Head of caudate nucleus (tissue), 42 donors: ENCODE measurements at regions not wholly inside any gene's neighbourhood (a gene's known extent, or its start where the extent isn't known, plus 50 kb on each side); places are given as distances from the start of the nearest gene placed in this dataset.

ENCODE experiments used
- DNase-seq, 42 donors: peaks; one replicate each; pipeline versions ENCODE4 v3.0.0 to v3.0.0-alpha.2; 2020 to 2021; ENCODE audit warnings: mixed read lengths in 7 of 42
- intact Hi-C: fragments of 100-400 bp; cut with DNase I; formaldehyde crosslinking; loops from one replicate; pipeline ENCODE4 v1.15.0; 2022

- no peak for DNase-seq
- intact Hi-C loops: no loop called here
Measured at GRCh38 chr13:24092108-24092507, 68.4 kb upstream of the SPATA13 start.

DNA sequence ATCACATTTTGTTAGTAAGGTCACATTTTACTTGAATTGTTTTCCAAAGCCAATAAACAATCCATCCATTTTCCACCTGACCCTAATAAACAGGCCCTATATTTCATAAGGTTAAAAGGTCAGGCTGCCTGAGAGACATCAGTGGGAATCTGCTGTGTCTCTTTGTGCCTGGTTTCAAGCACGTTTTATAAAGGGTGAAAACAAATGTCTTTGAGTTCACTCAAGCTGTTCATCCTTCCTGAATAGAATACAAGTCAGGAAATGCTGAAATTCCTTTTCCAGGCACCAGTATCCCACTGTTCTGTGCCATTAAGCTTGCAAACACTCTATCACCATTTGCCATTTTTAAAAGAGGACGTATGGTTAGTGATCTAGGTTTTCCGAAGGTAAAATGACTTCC lies 67.5 kb upstream of the SPATA13 start:
- intact Hi-C loops: no loop called here
- no peak for DNase-seq

DNA sequence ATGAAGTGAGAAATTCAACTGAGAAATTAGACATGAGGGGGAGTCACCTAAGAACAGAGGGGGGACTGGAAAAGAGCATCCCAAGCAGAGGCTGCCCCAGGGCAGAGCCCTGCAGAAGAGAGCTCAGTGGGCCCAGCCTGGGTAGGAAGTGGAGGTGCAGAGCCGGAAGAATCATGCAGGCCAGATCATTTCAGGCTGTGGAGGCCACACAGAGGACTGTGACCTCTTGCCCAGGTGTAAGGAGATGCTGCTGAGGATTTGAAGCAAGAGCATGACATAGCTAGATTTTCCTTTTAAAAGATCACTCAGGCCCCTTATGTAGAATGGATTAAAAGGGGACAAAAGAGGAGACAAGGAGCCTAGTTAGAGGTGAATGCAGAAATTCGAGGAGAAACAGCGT lies 63.9 kb upstream of the SPATA13 start:
- intact Hi-C loops: no loop called here
- no peak for DNase-seq

DNA sequence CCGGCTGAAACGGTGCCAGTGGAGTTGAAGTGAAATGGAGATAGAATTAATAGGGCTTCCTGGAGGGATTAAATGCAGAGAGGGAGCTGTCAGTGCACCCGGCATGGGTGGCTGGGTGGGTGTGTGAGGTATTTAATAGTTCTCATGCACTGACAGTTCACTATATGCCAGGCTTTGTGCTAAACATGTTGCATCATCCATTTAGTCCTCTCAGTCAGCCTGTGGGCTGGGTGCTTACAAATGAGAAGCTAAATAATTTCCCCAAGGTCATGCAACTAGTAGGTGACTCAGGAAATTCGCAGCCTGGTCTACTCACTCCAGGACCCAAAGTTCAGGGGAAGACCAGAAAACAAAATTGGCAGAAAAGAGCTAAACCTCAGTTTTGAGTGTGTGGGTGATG lies 63.5 kb upstream of the SPATA13 start:
- DNase-seq: peak in 37 of 42 donors; percentile 31 to 89 (median 64)
- intact Hi-C loops: no loop called here

DNA sequence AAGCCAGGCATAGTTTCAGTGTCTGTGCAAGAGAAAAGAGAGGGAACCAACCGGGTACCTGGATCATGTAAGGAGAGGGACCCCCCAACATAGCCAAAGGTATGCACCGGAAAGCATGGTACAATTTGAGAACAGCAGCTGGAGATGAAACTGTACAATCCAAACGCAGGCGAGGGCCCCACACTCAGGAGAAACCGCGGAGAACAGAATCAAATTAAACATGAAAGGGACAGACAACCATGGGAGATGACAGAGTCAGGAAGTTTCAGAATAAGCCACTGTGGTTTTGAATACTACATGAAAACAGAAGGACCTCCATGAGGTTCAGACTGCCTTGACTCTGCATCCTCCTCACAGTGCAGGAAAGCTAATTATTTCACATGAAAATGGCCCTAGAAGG lies 62.9 kb upstream of the SPATA13 start:
- intact Hi-C loops: no loop called here
- no peak for DNase-seq

GRCh38 chr13:24099490-24099889 lies 61.0 kb upstream of the SPATA13 start:
- intact Hi-C loops: no loop called here
- peak in 1 of 42 donors; percentile 56 for DNase-seq

- DNase-seq: no peak
- intact Hi-C loops: no loop called here
Measured at GRCh38 chr13:24100188-24100587, 60.3 kb upstream of the SPATA13 start.

DNA sequence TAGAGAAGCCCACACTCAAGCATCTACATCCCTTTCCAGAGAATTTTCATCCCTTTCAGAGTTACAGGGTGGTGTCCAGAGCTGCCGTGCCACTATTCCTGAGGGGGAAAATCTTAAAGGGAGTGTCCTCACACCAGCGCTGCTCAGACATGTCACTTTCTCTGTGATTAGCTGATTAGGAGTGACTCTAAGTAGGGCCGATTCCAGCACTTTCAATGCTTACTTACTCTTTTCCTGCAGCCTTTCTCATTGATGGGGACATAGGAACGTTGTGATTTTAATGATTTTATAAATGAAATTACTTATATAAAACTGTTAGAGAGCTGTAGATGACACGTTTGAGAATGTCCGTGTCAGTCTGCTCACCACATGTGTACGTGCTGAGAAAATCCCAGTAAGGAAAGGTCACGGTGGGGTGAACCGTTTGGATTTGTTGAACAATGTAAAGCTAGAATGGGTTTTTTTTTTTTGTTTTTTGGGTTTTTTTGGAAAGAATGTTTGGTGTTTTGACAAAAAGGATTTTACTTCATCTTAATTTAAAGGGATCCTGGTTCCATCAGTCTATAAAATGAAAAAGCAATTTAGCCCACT lies 56.6 kb upstream of the SPATA13 start:
- DNase-seq: no peak
- intact Hi-C loops: no loop called here

- DNase-seq: no peak
- intact Hi-C loops: no loop called here
Measured at GRCh38 chr13:24104723-24105122, 55.8 kb upstream of the SPATA13 start.

DNA sequence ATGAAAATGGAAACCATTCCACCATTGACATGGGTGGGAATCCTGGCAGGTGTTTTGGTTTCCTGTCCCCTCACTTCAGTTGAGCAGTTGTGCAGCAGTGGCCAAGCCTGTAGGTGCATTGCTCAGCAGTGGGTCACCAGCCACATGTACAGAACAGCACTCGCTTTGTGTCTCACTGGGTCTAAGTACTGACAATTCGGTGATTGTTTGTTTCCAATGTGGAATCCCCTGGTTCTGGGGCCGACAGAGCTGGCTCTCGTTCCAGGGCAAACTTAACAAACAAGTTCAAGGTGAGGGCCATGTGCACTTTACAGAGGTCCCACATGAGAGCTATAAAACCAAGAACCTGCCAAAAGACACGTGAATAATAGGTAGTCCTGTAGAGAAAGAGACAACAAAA lies 54.1 kb upstream of the SPATA13 start:
- peak in 32 of 42 donors; percentile 36 to 78 (median 62) for DNase-seq
- intact Hi-C loops: no loop called here

GRCh38 chr13:24107955-24108614 lies 52.4 kb upstream of the SPATA13 start:
- peak in 16 of 42 donors; percentile 21 to 70 (median 33) for DNase-seq
- intact Hi-C loops: no loop called here

GRCh38 chr13:24108615-24108965 lies 51.9 kb upstream of the SPATA13 start:
- peak in 11 of 42 donors; percentile 15 to 60 (median 38) for DNase-seq
- intact Hi-C loops: no loop called here

DNA sequence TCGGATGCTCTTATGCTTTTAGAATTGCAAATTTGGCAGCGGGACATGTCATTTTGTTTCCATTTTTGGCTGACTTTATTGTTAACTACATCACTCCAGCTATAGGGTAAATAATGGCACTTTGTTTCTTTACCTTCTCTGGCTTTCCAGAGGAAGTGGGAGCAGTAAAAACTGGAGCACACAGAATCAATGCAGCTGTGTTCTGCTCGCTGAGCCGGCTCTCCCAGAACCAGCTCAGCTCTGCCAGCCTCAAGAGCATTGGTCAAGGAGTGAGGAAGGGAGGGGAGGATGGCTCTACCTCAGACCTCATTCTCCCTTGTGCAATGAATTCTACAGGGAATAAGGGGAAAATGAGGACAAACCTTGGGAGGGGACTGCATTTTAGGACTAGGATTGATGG lies 50.5 kb upstream of the SPATA13 start:
- DNase-seq: peak in 15 of 42 donors; percentile 23 to 64 (median 34)
- intact Hi-C loops: no loop called here
